NT2/D1 (cell line): ENCODE measurements at regions not wholly inside any gene's neighbourhood (a gene's known extent, or its start where the extent isn't known, plus 50 kb on each side); places are given as distances from the start of the nearest gene placed in this dataset.
A peak's percentile ranks its signal among the peaks of the same experiment; 100 is the strongest.

Experiments
- DNase-seq: peaks from one replicate; pipeline ENCODE4 v3.0.0-alpha.2; 2011; ENCODE audit warnings: low read depth, low spot score
- H3K27me3 ChIP-seq: 2 replicates; pipeline ENCODE4 v1.6.0; 2011; ENCODE audit warnings: mild to moderate bottlenecking; ENCODE audit not compliant: insufficient read length, insufficient read depth
- H3K36me3 ChIP-seq: 2 replicates; pipeline ENCODE4 v1.6.1; 2011; ENCODE audit warnings: mild to moderate bottlenecking, low read length, mixed read lengths; ENCODE audit not compliant: insufficient read depth, insufficient read length
- H3K4me1 ChIP-seq: 2 replicates; pipeline ENCODE4 v1.5.1; 2011; ENCODE audit not compliant: insufficient read depth, insufficient read length
- H3K4me3 ChIP-seq: 2 replicates; pipeline ENCODE4 v1.5.1; 2011; ENCODE audit warnings: low read depth; ENCODE audit not compliant: insufficient read length
- H3K9ac ChIP-seq: 2 replicates; pipeline ENCODE4 v1.6.0; 2011; ENCODE audit warnings: low read depth; ENCODE audit not compliant: insufficient read length
- H3K9me3 ChIP-seq: 2 replicates; pipeline ENCODE4 v1.5.1; 2011; ENCODE audit warnings: mild to moderate bottlenecking, low read length; ENCODE audit not compliant: insufficient read depth
- SUZ12 ChIP-seq: IDR thresholded peaks from 2 replicates; pipeline ENCODE4 v1.6.1; 2011; ENCODE audit not compliant: insufficient read length, insufficient read depth; ENCODE audit errors: extremely low read depth
- YY1 ChIP-seq: IDR thresholded peaks from 2 replicates; pipeline ENCODE4 v1.6.1; 2011; ENCODE audit not compliant: insufficient read length, insufficient read depth
- ZNF274 ChIP-seq: IDR thresholded peaks from 2 replicates; pipeline ENCODE4 v1.6.1; 2011; ENCODE audit warnings: mild to moderate bottlenecking, low read depth, low read length

- Histone ChIP-seq H3K9me3 (no peaks in the 10 kb centered on the region), H3K4me1 (peaks cover 19% of the 10 kb centered on the region), H3K27me3 (peaks cover 11% of the 10 kb centered on the region), H3K36me3 (no peaks in the 10 kb centered on the region), H3K4me3 (no peak overlapping the region), H3K9ac (no peak overlapping the region)
- TF ChIP-seq ZNF274 (no peak), SUZ12 (no peak)
- no peak for DNase-seq
Measured at GRCh38 chr17:73972901-73973300, 230.6 kb upstream of the RPL38 start.

GRCh38 chr17:73973586-73974409 is 229.7 kb upstream of the RPL38 start:
- H3K27me3 ChIP-seq: peaks cover 14% of the 10 kb centered on the region
- no peak for TF ChIP-seq ZNF274
- no peak for TF ChIP-seq YY1
- TF ChIP-seq SUZ12: no peak
- H3K4me1 ChIP-seq: peaks cover 19% of the 10 kb centered on the region
- peak overlapping the region; percentile 0 for H3K9ac ChIP-seq
- DNase-seq: no peak
- no peaks in the 10 kb centered on the region for H3K9me3 ChIP-seq
- no peaks in the 10 kb centered on the region for H3K36me3 ChIP-seq
- H3K4me3 ChIP-seq: no peak overlapping the region

GRCh38 chr17:73974536-73974935 is 228.9 kb upstream of the RPL38 start:
- Histone ChIP-seq H3K4me1 (peaks cover 19% of the 10 kb centered on the region), H3K9me3 (no peaks in the 10 kb centered on the region), H3K36me3 (no peaks in the 10 kb centered on the region), H3K9ac (peak overlapping the region; percentile 0), H3K4me3 (no peak overlapping the region), H3K27me3 (peaks cover 11% of the 10 kb centered on the region)
- TF ChIP-seq YY1 (no peak), SUZ12 (no peak), ZNF274 (no peak)
- no peak for DNase-seq

- Histone ChIP-seq H3K27me3 (peaks cover 5% of the 10 kb centered on the region), H3K4me3 (no peak overlapping the region), H3K36me3 (no peaks in the 10 kb centered on the region), H3K9ac (peak overlapping the region; percentile 57), H3K4me1 (peaks cover 23% of the 10 kb centered on the region), H3K9me3 (no peaks in the 10 kb centered on the region)
- no peak for TF ChIP-seq SUZ12
- no peak for DNase-seq
Measured at GRCh38 chr17:73976147-73976546, 227.3 kb upstream of the RPL38 start.

GRCh38 chr17:73976676-73977521 is 226.6 kb upstream of the RPL38 start:
- no peak for DNase-seq
- H3K9ac ChIP-seq: no peak overlapping the region
- no peak for TF ChIP-seq YY1
- no peak for TF ChIP-seq ZNF274
- TF ChIP-seq SUZ12: no peak
- H3K4me1 ChIP-seq: peaks cover 23% of the 10 kb centered on the region
- H3K9me3 ChIP-seq: no peaks in the 10 kb centered on the region
- no peak overlapping the region for H3K4me3 ChIP-seq
- no peaks in the 10 kb centered on the region for H3K36me3 ChIP-seq
- H3K27me3 ChIP-seq: peaks cover 5% of the 10 kb centered on the region

DNA sequence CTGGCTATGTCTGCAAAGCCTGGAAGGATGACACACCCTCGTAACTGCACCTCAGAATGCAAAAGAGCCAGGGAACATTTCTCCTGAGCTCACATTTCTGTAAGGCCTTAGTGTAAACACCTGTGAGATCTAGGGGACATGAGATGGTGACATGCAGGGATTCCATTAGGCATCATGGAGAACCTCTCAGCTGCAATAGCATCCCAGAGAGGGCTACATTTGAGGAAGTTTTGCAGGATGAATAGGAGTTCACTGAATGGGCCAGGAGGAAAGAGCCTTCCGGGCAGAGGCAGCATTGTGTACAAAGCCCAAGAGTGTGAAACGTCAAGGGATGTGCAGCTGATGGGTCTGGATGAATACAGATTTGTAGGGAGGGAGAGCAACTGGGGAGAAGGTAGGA is 223.0 kb upstream of the RPL38 start:
- Histone ChIP-seq H3K27me3 (peaks cover 8% of the 10 kb centered on the region), H3K4me3 (no peak overlapping the region), H3K4me1 (peaks cover 12% of the 10 kb centered on the region), H3K9me3 (no peaks in the 10 kb centered on the region), H3K36me3 (no peaks in the 10 kb centered on the region), H3K9ac (no peak overlapping the region)
- TF ChIP-seq SUZ12: no peak
- no peak for TF ChIP-seq ZNF274
- no peak for TF ChIP-seq YY1
- DNase-seq: no peak

DNA sequence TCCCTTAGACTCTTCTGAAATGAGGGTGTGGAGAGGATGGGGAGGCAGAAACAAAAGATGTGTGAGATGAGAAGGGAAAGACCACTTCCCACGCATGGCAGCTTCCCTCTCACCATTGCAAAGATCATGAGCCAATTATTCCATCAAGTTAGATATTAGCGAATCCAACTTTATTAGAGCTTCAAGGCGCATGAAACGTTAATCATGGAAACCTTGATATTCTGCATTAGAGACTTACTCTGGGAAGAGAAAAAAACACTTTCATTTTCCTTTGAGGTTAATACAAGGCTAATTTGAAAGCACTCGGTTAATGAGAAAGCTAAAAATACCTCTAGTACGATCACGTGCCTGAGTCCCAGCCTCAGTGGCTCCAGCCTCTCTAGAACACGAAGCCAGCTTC is 220.6 kb upstream of the RPL38 start:
- no peak for DNase-seq
- TF ChIP-seq YY1 (no peak), ZNF274 (no peak), SUZ12 (no peak)
- Histone ChIP-seq H3K36me3 (no peaks in the 10 kb centered on the region), H3K4me1 (peaks cover 9% of the 10 kb centered on the region), H3K4me3 (no peak overlapping the region), H3K9me3 (no peaks in the 10 kb centered on the region), H3K9ac (no peak overlapping the region), H3K27me3 (peaks cover 8% of the 10 kb centered on the region)
